Stimulated activated CD4-positive, alpha-beta T cell treated with anti-CD3 and anti-CD28 coated beads, Interleukin-15, amount 100 ng/mL, for 1 hour (primary cell): ENCODE measurements at regions not wholly inside any gene's neighbourhood (a gene's known extent, or its start where the extent isn't known, plus 50 kb on each side); places are given as distances from the start of the nearest gene placed in this dataset.

Experiments
- DNase-seq, 2 donors: peaks; one replicate each; pipeline ENCODE4 v3.0.0-alpha.2; 2020; ENCODE audit warnings: low read depth in 1 of 2, low spot score in 1 of 2

DNA sequence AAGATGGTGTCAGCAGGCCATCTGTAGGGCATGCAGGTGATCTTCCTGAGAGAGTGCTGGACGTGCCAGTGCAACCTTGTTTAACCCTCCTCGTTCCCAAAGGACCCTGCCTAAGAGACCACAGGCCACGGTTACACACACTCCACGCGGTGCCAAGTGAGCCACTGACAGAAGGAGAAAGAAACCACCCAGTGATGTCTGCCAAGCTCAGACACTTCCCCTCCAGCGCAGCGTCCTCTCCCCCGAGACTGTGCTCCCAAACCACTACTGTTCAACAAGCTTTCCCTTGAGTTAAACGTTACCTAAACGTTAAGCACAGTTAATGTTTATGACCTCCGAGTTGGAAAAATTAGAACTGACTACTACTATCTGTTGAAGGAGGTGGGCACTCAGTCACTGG is 119.1 kb upstream of the NCK2 start:
- DNase-seq = no peak

DNA sequence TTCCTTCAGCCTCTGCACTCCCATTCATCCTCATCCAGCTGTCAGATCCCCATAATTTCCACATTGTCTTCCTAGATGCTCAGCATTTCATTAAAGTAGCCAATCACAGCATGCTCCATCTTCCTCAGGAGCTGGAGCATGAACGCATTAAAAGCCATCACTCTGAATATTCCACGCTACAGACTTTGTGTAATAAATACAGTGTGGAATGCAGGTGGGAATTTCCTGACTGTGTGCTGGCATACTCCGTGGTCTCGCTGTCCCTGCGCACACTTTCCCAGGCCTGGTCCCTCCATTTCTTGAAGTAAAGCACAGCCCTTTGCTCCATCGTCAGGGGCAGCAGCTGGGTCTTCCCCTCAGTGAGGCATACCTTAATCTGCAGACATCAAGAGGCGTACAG is 123.7 kb upstream of the NCK2 start:
- DNase-seq = no peak

- no peak for DNase-seq
Measured at GRCh38 chr2:105618351-105618659, 126.4 kb upstream of the NCK2 start.

DNA sequence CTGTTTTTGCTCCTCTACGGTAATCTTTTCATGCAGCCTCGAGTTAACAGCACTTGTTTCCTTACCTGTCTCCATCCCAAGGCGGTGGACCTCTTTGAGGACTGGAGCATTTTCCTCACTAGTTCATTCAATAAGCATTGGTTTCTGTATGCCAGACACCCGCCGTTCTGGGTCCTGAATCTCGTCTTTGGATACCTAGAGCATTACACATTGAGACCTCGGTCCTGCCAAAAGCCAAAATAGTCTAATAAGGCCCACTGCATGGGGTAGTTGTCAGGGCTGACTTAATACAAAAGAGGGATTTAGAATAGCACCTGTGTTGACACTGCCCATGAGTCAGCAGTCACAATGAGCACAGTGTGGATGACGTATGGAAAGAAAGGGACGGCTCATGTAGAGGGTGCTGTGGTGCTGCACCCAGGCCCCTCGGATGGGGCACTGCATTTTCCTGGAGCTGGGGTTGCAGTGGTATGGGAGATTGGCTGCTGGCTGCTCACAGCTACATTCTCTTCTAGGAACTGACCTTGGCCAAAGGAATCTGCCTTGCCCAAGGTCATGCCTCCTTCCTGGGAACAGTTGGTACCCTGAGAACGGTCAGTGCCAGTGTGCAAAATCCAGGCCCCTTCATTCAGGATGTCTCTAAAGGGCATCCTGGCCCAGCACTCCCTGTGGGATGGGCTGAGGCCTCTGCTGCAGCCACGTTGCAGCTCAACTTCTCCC is 126.9 kb upstream of the NCK2 start:
- DNase-seq = no peak

DNA sequence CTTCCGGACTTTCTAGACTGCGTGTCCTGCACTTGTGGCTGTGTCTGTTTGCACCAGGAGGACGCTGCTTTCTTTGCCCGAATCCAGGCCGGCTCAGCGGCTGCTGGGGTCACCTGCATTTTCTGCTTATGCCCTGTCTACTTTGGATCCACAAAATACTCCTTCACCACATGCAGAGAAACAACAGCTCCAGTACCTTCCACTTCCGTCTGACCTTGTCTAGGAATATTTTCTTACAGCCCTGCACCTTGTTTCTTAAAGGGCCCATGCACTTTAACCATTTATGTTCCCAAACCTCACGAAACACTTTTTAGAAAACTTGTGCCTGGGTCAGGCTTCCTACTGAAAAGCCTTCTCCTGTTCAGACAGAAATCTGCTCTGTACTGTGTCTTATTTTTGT is 129.4 kb upstream of the NCK2 start:
- DNase-seq = no peak

- no peak for DNase-seq
Measured at GRCh38 chr2:105611811-105612424, 132.8 kb upstream of the NCK2 start.

GRCh38 chr2:105611333-105611637 is 133.4 kb upstream of the NCK2 start:
- no peak for DNase-seq

GRCh38 chr2:105610576-105611332 is 134.0 kb upstream of the NCK2 start:
- DNase-seq = no peak

- DNase-seq = no peak
Measured at GRCh38 chr2:105609746-105610402, 134.8 kb upstream of the NCK2 start.

GRCh38 chr2:105607920-105608504 is 136.7 kb upstream of the NCK2 start:
- no peak for DNase-seq

DNA sequence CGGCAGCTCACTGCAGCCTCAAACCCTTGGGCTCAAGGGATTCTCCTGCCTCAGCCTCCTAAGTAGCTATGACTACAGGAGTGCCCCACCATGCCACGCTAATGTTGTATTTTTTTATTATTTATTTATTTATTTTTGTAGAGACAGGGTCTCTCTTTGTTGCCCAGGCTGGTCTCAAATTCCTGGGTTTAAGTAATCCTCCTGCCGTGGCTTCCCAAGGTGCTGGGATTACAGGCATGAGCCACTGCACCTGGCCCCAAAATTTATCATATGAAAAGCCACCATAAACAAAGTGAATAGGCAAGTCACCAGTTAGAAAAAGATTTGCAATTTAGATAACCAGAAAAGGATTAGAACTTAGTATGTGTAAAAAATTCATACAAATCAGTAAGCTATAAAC is 138.6 kb upstream of the NCK2 start:
- DNase-seq = no peak

DNA sequence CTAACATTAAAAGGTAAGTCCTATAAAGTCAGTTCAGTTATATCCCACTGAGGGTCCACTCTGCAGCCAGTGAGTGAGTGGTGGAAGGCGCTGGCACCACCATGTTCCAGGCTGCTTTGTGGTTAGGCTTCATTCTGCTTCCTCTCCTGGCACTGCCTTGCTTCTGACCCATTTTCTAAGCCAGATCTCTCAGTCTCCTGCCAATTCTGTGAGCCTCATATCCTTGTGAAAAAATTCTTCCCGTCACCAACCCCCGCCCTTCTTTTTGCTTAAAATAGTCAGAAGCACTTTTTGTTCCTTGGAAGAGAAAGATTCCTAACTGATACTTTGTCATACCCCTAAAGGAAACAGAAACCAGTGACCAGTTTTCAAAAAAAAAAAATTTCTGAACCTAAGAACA is 139.8 kb upstream of the NCK2 start:
- no peak for DNase-seq

- no peak for DNase-seq
Measured at GRCh38 chr2:105600949-105601794, 143.5 kb upstream of the NCK2 start.

GRCh38 chr2:105600602-105600948 is 144.1 kb upstream of the NCK2 start:
- no peak for DNase-seq

DNA sequence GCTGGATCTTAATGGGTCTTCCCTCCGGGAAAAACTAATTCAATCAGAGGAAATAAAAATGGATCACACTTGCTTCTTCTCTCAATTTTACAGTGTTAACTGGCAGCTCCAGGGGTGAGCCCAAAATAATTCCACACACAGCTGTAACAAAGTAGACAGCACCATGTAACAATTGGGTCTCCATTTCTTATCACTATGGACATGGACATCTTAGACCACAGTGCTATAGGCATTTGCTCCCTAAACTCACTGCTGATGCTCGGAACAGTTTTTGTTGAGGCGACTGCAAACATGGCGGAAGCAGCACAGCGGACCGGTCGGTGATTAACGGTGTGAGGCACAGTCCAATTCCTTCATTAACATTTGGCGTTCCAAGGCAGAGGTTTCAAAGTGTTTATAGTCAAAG is 144.7 kb upstream of the NCK2 start:
- DNase-seq = no peak

DNA sequence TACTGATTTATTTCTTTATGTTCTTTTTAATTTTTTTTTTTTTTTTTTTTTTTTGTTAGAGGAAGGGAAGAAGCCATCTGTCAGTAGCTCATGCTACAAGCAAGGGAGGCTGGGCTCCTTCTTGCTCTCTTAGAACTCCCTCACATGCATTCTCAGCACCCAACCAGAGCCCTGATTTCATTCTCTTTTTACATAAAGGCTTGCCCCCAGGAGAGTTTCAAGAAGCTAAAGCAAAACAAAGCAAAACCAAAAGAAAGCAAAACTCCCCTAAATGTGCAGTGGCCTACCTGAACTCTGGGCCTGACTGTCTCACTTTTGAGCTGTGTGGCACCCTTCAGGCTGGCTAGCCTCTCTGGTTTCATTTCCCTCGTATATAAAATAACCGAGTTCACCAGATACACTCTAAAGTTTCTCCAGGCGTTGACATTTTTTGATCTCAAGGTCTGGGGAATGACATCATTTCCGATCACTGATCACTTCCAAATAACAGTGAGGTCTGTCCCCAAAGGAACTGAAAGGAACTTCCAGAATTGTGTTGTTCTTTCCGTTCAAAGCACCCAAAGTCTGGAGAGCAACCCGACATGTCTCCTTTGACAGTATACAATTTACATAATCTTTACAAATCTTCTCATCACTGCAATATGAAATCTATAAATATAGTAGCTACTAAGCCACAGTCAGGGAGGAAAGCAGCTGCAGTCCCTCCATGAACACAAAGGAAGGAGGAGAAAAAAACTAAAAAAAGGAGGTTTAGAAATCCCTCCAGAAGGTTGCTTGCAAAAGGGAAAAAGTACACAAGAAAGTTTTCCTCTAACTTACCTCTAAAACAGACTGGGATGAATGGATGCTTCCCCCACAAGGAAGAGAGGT is 145.6 kb upstream of the NCK2 start:
- DNase-seq = no peak

GRCh38 chr2:105597806-105598803 is 146.6 kb upstream of the NCK2 start:
- DNase-seq = no peak

GRCh38 chr2:105597011-105597805 is 147.5 kb upstream of the NCK2 start:
- no peak for DNase-seq
